ENCODE measurements at regions not wholly inside any gene's neighbourhood (a gene's known extent, or its start where the extent isn't known, plus 50 kb on each side); places are given as distances from the start of the nearest gene placed in this dataset.

- no peak for TF ChIP-seq CTCF (IDR thresholded peaks at IDR 0.05)
- TF ChIP-seq POLR2A (IDR thresholded peaks at IDR 0.05): no peak
These were observed 104.3 kb upstream of the MEIS2 start for GRCh38 chr15:37204692-37205091.
